GM12892 (cell line): ENCODE measurements at regions not wholly inside any gene's neighbourhood (a gene's known extent, or its start where the extent isn't known, plus 50 kb on each side); places are given as distances from the start of the nearest gene placed in this dataset.

Experiments used
- DNase-seq: peaks from one replicate; pipeline ENCODE4 v3.0.0; 2011; ENCODE audit not compliant: insufficient read length
- FAIRE-seq: peaks from 2 replicates; lab custom pipeline; 2011; peaks lifted over from hg19 to GRCh38; lab: Jason Lieb, UNC
- POLR2A ChIP-seq: IDR thresholded peaks from 2 replicates; pipeline ENCODE4 v1.6.1; 2011; ENCODE audit warnings: low read depth, low read length, control low read depth
- POLR2AphosphoS5 ChIP-seq: IDR thresholded peaks from 2 replicates; pipeline ENCODE4 v1.6.1; 2011; ENCODE audit warnings: low read depth, low read length, control low read depth
- TAF1 ChIP-seq: IDR thresholded peaks from 2 replicates; pipeline ENCODE4 v1.6.1; 2011; ENCODE audit warnings: low read depth, mild to moderate bottlenecking, control low read depth, low read length, borderline replicate concordance

DNA sequence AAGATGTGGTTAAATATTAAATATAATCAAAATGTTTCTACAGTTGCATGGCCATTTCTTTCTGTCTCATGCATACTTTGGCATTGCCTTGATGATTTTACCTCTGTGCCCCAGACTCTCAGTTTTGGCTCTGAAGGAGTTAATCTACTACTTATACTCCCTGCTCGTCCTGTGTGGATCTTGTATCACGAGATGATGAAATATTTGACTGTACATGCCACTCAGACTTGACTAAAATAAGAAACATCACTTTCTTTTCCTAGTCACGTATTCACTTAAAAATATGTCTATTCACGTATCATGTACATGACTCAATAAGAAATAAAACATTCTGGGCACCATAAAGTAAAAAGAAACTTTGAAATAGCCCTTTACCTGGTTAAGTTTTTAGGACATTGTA is 397.7 kb downstream of the RFPL4B start:
- TF ChIP-seq TAF1: no peak
- TF ChIP-seq POLR2AphosphoS5: no peak
- TF ChIP-seq POLR2A: no peak
- DNase-seq (no peak), FAIRE-seq (no peak)

DNA sequence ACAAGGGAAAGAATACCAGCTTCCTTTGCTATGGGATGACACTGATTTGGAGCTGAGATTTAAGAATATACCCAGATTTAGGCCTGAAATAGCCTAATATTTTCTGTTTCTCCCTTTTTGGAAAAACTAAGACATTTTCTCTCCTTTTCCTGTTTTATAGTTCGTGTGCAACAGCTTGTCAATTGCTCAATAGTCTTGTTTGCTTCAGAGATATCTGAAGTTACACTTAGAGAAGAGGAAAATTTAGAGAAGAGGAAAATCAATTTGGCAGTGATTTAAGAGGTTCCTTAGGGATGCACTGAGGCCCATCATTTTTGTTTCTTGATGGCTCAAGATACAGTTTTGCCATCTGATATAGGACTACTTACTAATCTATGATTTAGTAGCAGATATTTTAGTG is 398.6 kb downstream of the RFPL4B start:
- FAIRE-seq (no peak), DNase-seq (no peak)
- TF ChIP-seq POLR2AphosphoS5 (no peak), POLR2A (no peak), TAF1 (no peak)

DNA sequence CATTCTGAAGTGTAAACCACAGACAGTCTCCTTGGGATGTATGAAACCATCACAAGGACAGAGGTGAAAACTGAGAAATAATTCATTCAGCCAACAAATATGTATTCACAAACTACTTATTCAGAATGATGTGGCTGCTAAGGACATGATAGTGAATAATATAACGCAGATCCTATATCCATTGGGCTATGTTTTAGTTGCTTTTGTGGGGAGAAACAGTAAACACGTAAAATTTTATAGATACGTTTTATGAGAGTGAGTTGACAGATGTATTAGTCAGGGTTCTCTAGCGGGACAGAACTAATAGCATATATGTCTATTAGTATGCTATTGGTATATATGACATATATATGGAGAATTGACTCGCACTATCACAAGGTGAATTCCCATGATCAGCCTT is 402.5 kb downstream of the RFPL4B start:
- DNase-seq (no peak), FAIRE-seq (no peak)
- TF ChIP-seq POLR2A: no peak
- TF ChIP-seq POLR2AphosphoS5: no peak
- no peak for TF ChIP-seq TAF1

DNA sequence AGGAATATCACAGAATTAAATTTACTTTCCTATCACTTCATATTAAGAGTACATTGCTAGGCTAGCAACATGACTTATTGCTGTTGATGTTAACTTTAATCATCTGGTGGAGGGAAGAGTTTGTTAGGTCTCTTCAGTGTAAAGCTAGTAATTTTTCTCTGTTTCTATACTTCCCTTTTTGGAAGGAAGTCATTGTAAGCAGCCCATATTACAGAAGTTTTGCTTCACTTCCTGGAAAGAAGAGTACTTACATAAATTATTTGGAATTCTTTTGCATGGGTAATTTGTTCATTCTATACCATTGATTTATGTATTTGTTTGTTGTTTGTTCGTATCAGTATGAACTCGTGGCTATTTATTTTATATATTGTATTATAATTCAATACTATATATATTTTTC is 405.2 kb downstream of the RFPL4B start:
- DNase-seq (no peak), FAIRE-seq (no peak)
- TF ChIP-seq TAF1 (no peak), POLR2A (no peak), POLR2AphosphoS5 (no peak)

DNA sequence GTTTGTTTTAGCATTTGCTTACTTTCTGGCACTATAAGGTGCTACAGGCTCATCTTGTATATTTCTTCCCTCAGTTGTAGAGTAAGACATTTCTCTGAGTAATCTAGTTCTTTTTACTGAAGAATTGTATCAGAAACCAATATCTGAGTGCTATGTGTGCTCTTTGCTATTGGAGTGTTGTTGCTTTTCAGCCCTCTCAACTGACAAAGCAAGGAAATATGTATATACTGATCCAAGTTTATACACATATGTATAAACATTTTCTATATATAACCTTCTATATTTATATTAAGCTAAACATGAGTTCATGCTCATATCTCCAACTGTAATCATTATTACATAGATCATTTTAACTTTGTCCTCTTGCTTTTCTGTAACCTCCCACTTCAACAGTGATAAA is 405.7 kb downstream of the RFPL4B start:
- DNase-seq: no peak
- TF ChIP-seq TAF1 (no peak), POLR2AphosphoS5 (no peak), POLR2A (no peak)
- no peak for FAIRE-seq

DNA sequence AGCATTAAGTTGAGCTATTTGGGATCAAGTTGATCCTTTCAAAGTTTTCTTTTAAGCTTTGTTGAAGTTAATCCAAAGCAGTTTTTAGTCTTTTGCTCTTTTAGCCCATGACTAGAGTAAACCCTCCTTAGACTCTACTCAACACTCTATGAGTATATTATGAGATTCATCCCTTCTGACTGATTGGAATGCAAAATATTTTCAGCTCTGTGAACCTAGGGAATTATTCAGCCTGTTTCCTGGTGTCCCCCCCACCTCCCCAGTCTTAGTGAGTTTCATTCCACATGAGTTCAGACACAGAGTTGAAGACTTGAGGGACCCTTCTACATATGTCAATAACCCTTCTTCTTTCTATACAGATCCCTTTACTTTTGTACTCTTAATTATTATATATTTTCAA is 413.7 kb downstream of the RFPL4B start:
- no peak for FAIRE-seq
- no peak for DNase-seq
- TF ChIP-seq POLR2A (no peak), POLR2AphosphoS5 (no peak), TAF1 (no peak)

DNA sequence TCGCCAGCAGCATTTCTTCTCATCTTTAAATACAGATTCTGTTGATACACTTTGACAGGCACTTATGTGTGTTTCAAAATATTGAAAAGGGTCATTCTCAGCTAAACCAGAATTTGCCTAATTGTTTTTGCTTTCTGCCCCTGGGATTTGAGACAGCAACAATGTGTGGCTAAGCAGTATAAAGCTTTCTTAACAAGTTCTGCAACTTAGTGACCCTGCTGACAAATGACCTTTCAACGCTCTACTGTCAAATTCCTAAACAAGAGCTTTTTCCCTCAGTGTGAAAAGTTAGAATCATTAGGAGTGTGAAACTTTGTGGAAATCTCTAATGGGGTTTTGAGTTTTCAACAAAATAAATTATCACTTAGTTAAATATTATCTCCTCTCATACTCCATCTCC is 414.6 kb downstream of the RFPL4B start:
- DNase-seq: no peak
- FAIRE-seq: no peak
- TF ChIP-seq POLR2AphosphoS5: no peak
- TF ChIP-seq TAF1: no peak
- TF ChIP-seq POLR2A: no peak

DNA sequence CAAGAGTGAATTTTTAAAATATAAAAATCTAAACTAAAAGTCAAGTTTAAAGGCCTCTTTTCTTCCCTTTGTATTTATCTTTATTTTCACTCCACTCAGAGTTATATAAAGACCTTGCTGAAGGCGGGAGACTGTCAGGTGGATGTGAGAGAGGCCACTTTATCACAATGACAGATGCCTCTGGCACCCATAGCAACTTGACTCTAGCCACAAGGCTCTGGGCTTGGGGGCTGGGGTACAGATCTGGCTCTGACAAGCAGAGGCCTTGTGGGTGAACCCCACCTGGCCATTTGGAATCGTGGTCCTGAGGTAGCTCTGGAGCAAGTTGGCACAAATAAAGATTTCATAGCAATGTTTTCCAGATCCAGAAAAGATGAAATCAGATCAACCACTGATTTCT is 417.2 kb downstream of the RFPL4B start:
- TF ChIP-seq POLR2AphosphoS5 (no peak), TAF1 (no peak), POLR2A (no peak)
- no peak for FAIRE-seq
- DNase-seq: no peak

DNA sequence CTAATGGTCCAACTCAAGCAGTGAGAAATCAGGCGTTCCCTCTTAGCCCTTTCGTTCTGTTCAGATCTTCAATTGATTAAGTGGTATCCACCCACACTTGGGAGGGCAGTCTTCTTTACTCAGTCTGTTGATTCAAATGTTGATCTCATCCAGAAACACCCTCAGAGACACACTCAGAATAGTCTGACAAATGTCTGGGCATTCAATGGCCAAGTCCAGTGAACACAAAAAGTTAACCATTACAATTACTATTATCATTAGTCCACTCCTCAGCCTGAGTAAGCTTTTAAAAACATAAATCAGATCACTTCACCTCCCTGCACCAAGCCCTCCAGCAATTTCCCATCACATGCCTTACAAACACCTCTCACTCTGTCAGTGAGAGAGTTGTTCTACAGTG is 423.2 kb downstream of the RFPL4B start:
- no peak for TF ChIP-seq TAF1
- no peak for TF ChIP-seq POLR2AphosphoS5
- no peak for TF ChIP-seq POLR2A
- DNase-seq (no peak), FAIRE-seq (no peak)

DNA sequence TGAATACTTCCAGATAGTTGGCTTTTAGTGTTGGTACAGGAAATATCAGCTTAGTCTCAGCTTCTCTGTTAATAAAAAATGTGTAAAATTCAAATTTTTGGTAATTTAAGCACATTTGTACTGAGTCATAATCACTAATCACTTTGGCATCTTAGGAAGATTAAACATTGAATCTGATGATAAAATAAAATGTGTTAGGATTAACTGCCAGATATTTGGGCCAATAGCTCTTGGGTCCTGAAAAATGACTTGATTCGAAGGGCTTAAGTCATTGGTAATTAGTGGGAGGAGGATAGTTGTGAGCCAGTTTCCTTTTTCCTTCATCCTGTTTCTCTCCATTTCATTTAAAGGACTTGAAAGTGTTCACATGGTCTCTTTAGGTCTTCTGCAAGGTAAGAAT is 426.1 kb downstream of the RFPL4B start:
- TF ChIP-seq POLR2A (no peak), TAF1 (no peak), POLR2AphosphoS5 (no peak)
- DNase-seq (no peak), FAIRE-seq (no peak)

DNA sequence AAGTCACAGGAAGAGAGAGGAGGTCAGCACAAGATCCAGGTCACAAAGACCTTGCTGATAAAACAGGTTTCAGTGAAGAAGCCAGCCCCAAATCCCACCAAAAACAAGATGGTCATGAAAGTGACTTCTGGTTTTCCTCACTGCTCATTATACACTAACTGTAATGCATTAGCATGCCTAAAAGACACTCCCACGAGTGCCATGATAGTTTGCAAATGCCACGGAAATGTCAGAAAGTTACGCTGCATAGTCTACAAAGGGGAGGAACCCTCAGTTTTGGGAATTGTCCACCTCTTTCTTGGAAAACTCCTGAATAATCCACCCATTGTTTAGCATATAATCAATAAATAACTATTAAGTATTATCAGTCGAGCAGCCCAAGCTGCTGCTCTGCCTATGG is 427.2 kb downstream of the RFPL4B start:
- FAIRE-seq: no peak
- no peak for TF ChIP-seq POLR2A
- TF ChIP-seq POLR2AphosphoS5: no peak
- TF ChIP-seq TAF1: no peak
- no peak for DNase-seq

DNA sequence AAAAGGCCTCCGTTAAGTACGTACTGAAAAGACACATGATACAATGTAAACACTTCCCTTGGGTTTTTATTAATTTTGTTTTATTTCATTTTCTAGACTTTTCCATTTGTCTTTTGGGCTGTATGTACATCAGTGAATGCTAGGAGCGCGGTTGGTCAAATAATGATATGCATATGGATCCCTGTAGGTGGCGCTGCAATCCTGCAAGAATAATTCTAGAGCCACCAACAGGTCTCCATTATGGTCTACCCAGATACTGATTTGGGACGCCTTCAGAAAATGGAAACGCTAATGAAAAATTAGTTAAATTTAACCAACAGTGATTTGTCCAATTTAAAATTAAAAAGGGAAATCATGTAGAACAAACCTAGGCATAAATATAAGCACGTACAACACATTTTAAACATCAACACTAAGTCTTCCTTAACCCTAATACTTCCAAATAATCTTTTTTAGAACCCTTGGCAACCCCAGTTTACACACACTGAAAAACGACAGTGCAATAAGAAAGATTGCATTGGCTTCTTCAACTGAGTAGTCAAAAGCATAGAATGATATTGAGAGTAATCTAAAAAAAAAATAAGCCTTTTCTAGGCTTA is 433.5 kb downstream of the RFPL4B start:
- peak; percentile 1 for DNase-seq
- peak; percentile 85 for FAIRE-seq
- TF ChIP-seq TAF1 (no peak), POLR2AphosphoS5 (no peak), POLR2A (no peak)
